Panc1 (cell line): ENCODE measurements at regions not wholly inside any gene's neighbourhood (a gene's known extent, or its start where the extent isn't known, plus 50 kb on each side); places are given as distances from the start of the nearest gene placed in this dataset.

Experiments
- ATAC-seq: fragments of 200-7000 bp; cut with Tn5 transposase; 2 replicates; pipeline ENCODE4 v1.9.1; 2020; ENCODE audit warnings: mild to moderate bottlenecking, moderate library complexity
- BruUV-seq: library from RNA; stranded (reverse); fragments of 400-500 nt; replicated peaks from 2 replicates; lab custom pipeline; 2021; lab: Mats Ljungman, UMichigan
- CTCF ChIA-PET: fragments of 300-600 bp; sonication (Branson Sonifier 250); formaldehyde crosslinking; loops from one replicate; lab custom pipeline; 2022; ENCODE audit warnings: antibody characterized with exemption; lab: Charles Lee
- POLR2A ChIA-PET: fragments of 300-600 bp; sonication (Branson Sonifier 250); formaldehyde crosslinking; loops from one replicate; lab custom pipeline; 2022; ENCODE audit warnings: antibody characterized with exemption; lab: Charles Lee
- DNase-seq: peaks from one replicate; pipeline ENCODE4 v3.0.0-alpha.2; 2010; ENCODE audit warnings: low read depth, low spot score
- H3K27ac ChIP-seq: 2 replicates; pipeline ENCODE4 v1.5.1; 2011; ENCODE audit warnings: mild to moderate bottlenecking, low read length, inconsistent platforms
- H3K27me3 ChIP-seq: fragments of 200-500 bp; sonication (Bioruptor generic); 2 replicates; pipeline ENCODE4 v1.6.0; 2014; ENCODE audit warnings: low read length, inconsistent platforms; ENCODE audit not compliant: control insufficient read depth, insufficient read depth
- H3K36me3 ChIP-seq: fragments of 200-500 bp; sonication (Bioruptor generic); 2 replicates; pipeline ENCODE4 v1.5.1; 2014; ENCODE audit warnings: inconsistent platforms, mild to moderate bottlenecking, low read length, moderate library complexity; ENCODE audit not compliant: control insufficient read depth, insufficient read depth
- H3K4me1 ChIP-seq: 2 replicates; pipeline ENCODE4 v1.5.1; 2011; ENCODE audit warnings: inconsistent platforms, mild to moderate bottlenecking, low read length, moderate library complexity; ENCODE audit not compliant: control insufficient read depth, insufficient read depth
- H3K4me3 ChIP-seq, 2 experiments: 2 replicates each; pipeline ENCODE4 v1.5.1; 2011 to 2012; ENCODE audit warnings: low read depth in 2 of 2, low read length in 2 of 2, mild to moderate bottlenecking in 2 of 2, inconsistent platforms in 1 of 2, moderate library complexity in 1 of 2
- H3K9me3 ChIP-seq: fragments of 200-500 bp; sonication (Bioruptor generic); 2 replicates; pipeline ENCODE4 v1.5.1; 2014; ENCODE audit warnings: low read depth, mild to moderate bottlenecking, inconsistent platforms, low read length, moderate library complexity; ENCODE audit not compliant: control insufficient read depth, insufficient read depth
- CTCF ChIP-seq: fragments of 450-650 bp; IDR thresholded peaks from 2 replicates; pipeline ENCODE4 v1.5.1; 2017; ENCODE audit warnings: mild to moderate bottlenecking
- POLR2AphosphoS5 ChIP-seq: IDR thresholded peaks from 2 replicates; pipeline ENCODE4 v1.6.1; 2012; ENCODE audit warnings: mild to moderate bottlenecking, low read depth, low read length, moderate library complexity
- REST ChIP-seq, 2 experiments: IDR thresholded peaks; 2 replicates each; pipeline ENCODE4 v1.6.1; 2011 to 2012; ENCODE audit warnings: low read depth in 2 of 2, control low read depth in 1 of 2, low read length in 1 of 2, mild to moderate bottlenecking in 1 of 2, moderate library complexity in 1 of 2; ENCODE audit not compliant: insufficient read depth in 1 of 2
- SIN3A ChIP-seq: IDR thresholded peaks from 2 replicates; pipeline ENCODE4 v1.6.1; 2012; ENCODE audit warnings: low read depth, mild to moderate bottlenecking, low read length, moderate library complexity, borderline replicate concordance; ENCODE audit not compliant: insufficient read depth
- TCF7L2 ChIP-seq: IDR thresholded peaks from 2 replicates; pipeline ENCODE4 v1.6.1; 2011; ENCODE audit warnings: mild to moderate bottlenecking, low read depth, low read length, inconsistent platforms
- in situ Hi-C: cut with HindIII; loops from 2 replicates; pipeline ENCODE4 v1.10.0; 2016; ENCODE audit warnings: low sequenced_read_pairs, low pct_unique_long_range_greater_than_20kb
- intact Hi-C: fragments of 100-400 bp; cut with micrococcal nuclease; formaldehyde crosslinking; loops from one replicate; pipeline ENCODE4 v1.10.0; 2022; ENCODE audit not compliant: unreplicated experiment

GRCh38 chr6:133741375-133741861, 147.5 kb upstream of the TCF21 start:
- H3K27ac ChIP-seq: no peak overlapping the region
- H3K4me1 ChIP-seq: no peaks in the 10 kb centered on the region
- H3K27me3 ChIP-seq: no peaks in the 10 kb centered on the region
- no TSS peak for BruUV-seq
- no peaks in the 10 kb centered on the region for H3K36me3 ChIP-seq
- ChIA-PET CTCF (interaction anchor here (0.7 kb wide), 1 partner anchor 172 kb away, joined by 3 read pairs; no protein-coding TSS in a partner anchor), POLR2A (no interaction called here)
- ATAC-seq (no peak), DNase-seq (no peak)
- no peak for TF ChIP-seq REST (IDR thresholded peaks at IDR 0.05; ENCODE audit: insufficient read depth in 1 of 2, low read depth in 2 of 2, low read length in 1 of 2)
- no peak for TF ChIP-seq CTCF
- no peak for TF ChIP-seq SIN3A
- no peak for TF ChIP-seq TCF7L2
- TF ChIP-seq POLR2AphosphoS5: no peak
- H3K9me3 ChIP-seq: no peaks in the 10 kb centered on the region
- in situ Hi-C loops: no loop called here
- H3K4me3 ChIP-seq: no peak overlapping the region
- intact Hi-C loops: no loop called here

- no peaks in the 10 kb centered on the region for H3K36me3 ChIP-seq
- BruUV-seq: no TSS peak
- H3K27ac ChIP-seq: no peak overlapping the region
- H3K27me3 ChIP-seq: no peaks in the 10 kb centered on the region
- in situ Hi-C loops: no loop called here
- TF ChIP-seq TCF7L2 (no peak), CTCF (no peak), REST (IDR thresholded peaks at IDR 0.05; ENCODE audit: insufficient read depth in 1 of 2, low read depth in 2 of 2, low read length in 1 of 2) (no peak), SIN3A (no peak), POLR2AphosphoS5 (no peak)
- no peaks in the 10 kb centered on the region for H3K4me1 ChIP-seq
- CTCF ChIA-PET: no interaction called here
- H3K9me3 ChIP-seq: no peaks in the 10 kb centered on the region
- no peak for ATAC-seq
- H3K4me3 ChIP-seq: no peak overlapping the region
- POLR2A ChIA-PET: no interaction called here
- intact Hi-C loops: no loop called here
- DNase-seq: no peak
Measured at GRCh38 chr6:133743621-133744020, 145.3 kb upstream of the TCF21 start.
